Natural killer cell (primary cell): ENCODE measurements at regions not wholly inside any gene's neighbourhood (a gene's known extent, or its start where the extent isn't known, plus 50 kb on each side); places are given as distances from the start of the nearest gene placed in this dataset.

ENCODE experiments used
- ATAC-seq, 3 donors: fragments of 150-1000 bp in 2 of 3; fragments of 200-7000 bp in 1 of 3; cut with Tn5 transposase; 1 replicate in 1 of 3; 2 replicates in 2 of 3; pipeline ENCODE4 v1.10.0; 2021; ENCODE audit warnings: mild to moderate bottlenecking in 2 of 3, moderate library complexity in 2 of 3
- DNase-seq, 2 donors: peaks; one replicate each; pipeline versions ENCODE4 v3.0.0 to v3.0.0-alpha.2; 2013 to 2021; ENCODE audit warnings: mixed read lengths in 1 of 2
- H3K27ac ChIP-seq: one replicate; pipeline ENCODE4 v1.5.1; 2013; ENCODE audit warnings: mild to moderate bottlenecking, low read length
- H3K27me3 ChIP-seq: one replicate; pipeline ENCODE4 v1.6.1; 2013; ENCODE audit warnings: low read length; ENCODE audit not compliant: control insufficient read depth, insufficient read depth
- H3K36me3 ChIP-seq: one replicate; pipeline ENCODE4 v1.6.1; 2013; ENCODE audit warnings: low read length; ENCODE audit not compliant: control insufficient read depth, insufficient read depth
- H3K4me1 ChIP-seq: one replicate; pipeline ENCODE4 v1.6.1; 2013; ENCODE audit warnings: low read length; ENCODE audit not compliant: control insufficient read depth, insufficient read depth
- H3K4me3 ChIP-seq: one replicate; pipeline ENCODE4 v1.5.1; 2013; ENCODE audit warnings: low read length
- H3K9me3 ChIP-seq: one replicate; pipeline ENCODE4 v1.6.1; 2013; ENCODE audit warnings: low read length; ENCODE audit not compliant: control insufficient read depth, insufficient read depth
- H3K27ac Mint-ChIP-seq, 2 donors: one replicate each; pipeline ENCODE4 v1.8.0; 2022; ENCODE audit warnings: mild to moderate bottlenecking in 2 of 2, mixed read lengths in 2 of 2, moderate library complexity in 1 of 2
- H3K27me3 Mint-ChIP-seq, 2 donors: one replicate each; pipeline ENCODE4 v1.8.0; 2022; ENCODE audit warnings: low read depth in 2 of 2, mixed read lengths in 2 of 2
- H3K36me3 Mint-ChIP-seq: one replicate; pipeline ENCODE4 v1.8.0; 2022; ENCODE audit warnings: mixed read lengths
- H3K4me1 Mint-ChIP-seq, 2 donors: one replicate each; pipeline ENCODE4 v1.8.0; 2022; ENCODE audit warnings: mixed read lengths in 2 of 2
- H3K4me3 Mint-ChIP-seq: one replicate; pipeline ENCODE4 v1.8.0; 2022; ENCODE audit warnings: mild to moderate bottlenecking, moderate library complexity, mixed read lengths
- H3K9me3 Mint-ChIP-seq, 2 donors: one replicate each; pipeline ENCODE4 v1.8.0; 2022; ENCODE audit warnings: mixed read lengths in 2 of 2
- CTCF ChIP-seq: fragments of 200-600 bp; IDR thresholded peaks from one replicate; pipeline ENCODE4 v1.8.0; 2022; ENCODE audit warnings: antibody characterized with exemption
- WGBS: methylation state at CpG from one replicate; pipeline ENCODE4 v1.1.7; 2013; ENCODE audit warnings: missing lambda C conversion rate; ENCODE audit not compliant: insufficient coverage; 5-methylcytosine and 5-hydroxymethylcytosine counted together
- intact Hi-C: fragments of 100-400 bp; cut with micrococcal nuclease; formaldehyde crosslinking; loops from one replicate; pipeline ENCODE4 v1.14.2; 2022

GRCh38 chr4:116734178-116734577, 351.2 kb downstream of the TRAM1L1 start:
- no peak for DNase-seq
- Histone ChIP-seq H3K4me1 (no peaks in the 10 kb centered on the region), H3K36me3 (no peaks in the 10 kb centered on the region), H3K27me3 (no peaks in the 10 kb centered on the region), H3K4me3 (no peak overlapping the region), H3K27ac (no peak overlapping the region), H3K9me3 (no peaks in the 10 kb centered on the region)
- no peaks in the 10 kb centered on the region for H3K27me3 Mint-ChIP-seq
- intact Hi-C loops = no loop called here
- no peak overlapping the region for H3K4me3 Mint-ChIP-seq
- TF ChIP-seq CTCF = no peak
- no peaks in the 10 kb centered on the region for H3K4me1 Mint-ChIP-seq
- H3K36me3 Mint-ChIP-seq = no peaks in the 10 kb centered on the region
- WGBS = no CpG with 5 or more reads among the region's 2 CpGs
- no peak for ATAC-seq
- peaks cover 4 to 11% of the 10 kb centered on the region in 2 donors for H3K9me3 Mint-ChIP-seq
- H3K27ac Mint-ChIP-seq = no peak overlapping the region

GRCh38 chr4:116733370-116733769, 352.0 kb downstream of the TRAM1L1 start:
- no peak overlapping the region for H3K4me3 ChIP-seq
- no peaks in the 10 kb centered on the region for H3K36me3 Mint-ChIP-seq
- no peak overlapping the region for H3K27ac ChIP-seq
- ATAC-seq = no peak
- no peaks in the 10 kb centered on the region for H3K36me3 ChIP-seq
- no peaks in the 10 kb centered on the region for H3K4me1 ChIP-seq
- H3K27ac Mint-ChIP-seq = no peak overlapping the region
- H3K4me3 Mint-ChIP-seq = no peak overlapping the region
- peaks cover 4 to 11% of the 10 kb centered on the region in 2 donors for H3K9me3 Mint-ChIP-seq
- no peaks in the 10 kb centered on the region for H3K27me3 ChIP-seq
- H3K27me3 Mint-ChIP-seq = no peaks in the 10 kb centered on the region
- no peak for DNase-seq
- no peaks in the 10 kb centered on the region for H3K4me1 Mint-ChIP-seq
- intact Hi-C loops = no loop called here
- H3K9me3 ChIP-seq = no peaks in the 10 kb centered on the region
- no peak for TF ChIP-seq CTCF
- WGBS = 85% methylated on average over 4 of the region's 4 CpGs

GRCh38 chr4:116726523-116726922, 358.9 kb downstream of the TRAM1L1 start:
- intact Hi-C loops = no loop called here
- Histone ChIP-seq H3K4me1 (no peaks in the 10 kb centered on the region), H3K27ac (no peak overlapping the region), H3K36me3 (no peaks in the 10 kb centered on the region), H3K4me3 (no peak overlapping the region), H3K9me3 (no peaks in the 10 kb centered on the region), H3K27me3 (no peaks in the 10 kb centered on the region)
- ATAC-seq = no peak
- no peaks in the 10 kb centered on the region for H3K4me1 Mint-ChIP-seq
- no peak overlapping the region for H3K27ac Mint-ChIP-seq
- no peak for DNase-seq
- H3K4me3 Mint-ChIP-seq = no peak overlapping the region
- no peak for TF ChIP-seq CTCF
- H3K9me3 Mint-ChIP-seq = peaks cover 2 to 4% of the 10 kb centered on the region in 2 donors
- H3K36me3 Mint-ChIP-seq = no peaks in the 10 kb centered on the region
- H3K27me3 Mint-ChIP-seq = no peaks in the 10 kb centered on the region

GRCh38 chr4:116724249-116724648, 361.1 kb downstream of the TRAM1L1 start:
- H3K9me3 ChIP-seq = no peaks in the 10 kb centered on the region
- intact Hi-C loops = no loop called here
- 80% methylated on average over 2 of the region's 3 CpGs for WGBS
- ATAC-seq = no peak
- no peak overlapping the region for H3K4me3 ChIP-seq
- Mint-ChIP-seq H3K27me3 (no peaks in the 10 kb centered on the region), H3K36me3 (no peaks in the 10 kb centered on the region), H3K9me3 (peaks cover 4 to 8% of the 10 kb centered on the region in 2 donors), H3K4me3 (no peak overlapping the region), H3K4me1 (no peaks in the 10 kb centered on the region), H3K27ac (no peak overlapping the region)
- no peak overlapping the region for H3K27ac ChIP-seq
- TF ChIP-seq CTCF = no peak
- DNase-seq = no peak
- no peaks in the 10 kb centered on the region for H3K4me1 ChIP-seq
- H3K27me3 ChIP-seq = no peaks in the 10 kb centered on the region
- no peaks in the 10 kb centered on the region for H3K36me3 ChIP-seq
